A549 (cell line): ENCODE measurements at regions not wholly inside any gene's neighbourhood (a gene's known extent, or its start where the extent isn't known, plus 50 kb on each side); places are given as distances from the start of the nearest gene placed in this dataset.

Source experiments
- CEBPB ChIP-seq, 2 experiments: fragments of >200 bp in 1 of 2; sonication (Bioruptor Twin) in 1 of 2; formaldehyde crosslinking in 1 of 2; IDR thresholded peaks; 2 replicates each; pipeline ENCODE4 v1.6.1; 2012 to 2016
- CHD4 ChIP-seq: fragments of 200-600 bp; sonication (generic); IDR thresholded peaks from 2 replicates; pipeline ENCODE4 v1.6.1; 2016; ENCODE audit warnings: antibody characterized with exemption, mild to moderate bottlenecking, borderline replicate concordance
- EHMT2 ChIP-seq: fragments of 200-600 bp; sonication (generic); IDR thresholded peaks from 2 replicates; pipeline ENCODE4 v1.6.1; 2016; ENCODE audit warnings: antibody characterized with exemption, low read depth, mild to moderate bottlenecking, moderate library complexity
- HOXA7 ChIP-seq: fragments of 250-450 bp; sonication (Bioruptor Pico); IDR thresholded peaks from 2 replicates; pipeline ENCODE4 v1.5.0; 2020; ENCODE audit warnings: mild to moderate bottlenecking, moderate library complexity
- MAZ ChIP-seq: fragments of 150-350 bp; IDR thresholded peaks from 2 replicates; pipeline ENCODE4 v1.6.1; 2014; ENCODE audit warnings: antibody characterized with exemption, low read depth, low read length, borderline replicate concordance
- NPAS2 ChIP-seq: fragments of 250-450 bp; sonication (Bioruptor Pico); IDR thresholded peaks from 2 replicates; pipeline ENCODE4 v1.8.0; 2022; ENCODE audit warnings: mild to moderate bottlenecking, moderate library complexity, borderline replicate concordance
- PHF8 ChIP-seq: fragments of 200-600 bp; sonication (generic); IDR thresholded peaks from 2 replicates; pipeline ENCODE4 v1.6.1; 2016; ENCODE audit warnings: low read depth, mild to moderate bottlenecking, antibody characterized with exemption, moderate library complexity, borderline replicate concordance
- POLR2A ChIP-seq: IDR thresholded peaks from 2 replicates; pipeline ENCODE4 v1.6.1; 2012; ENCODE audit warnings: mild to moderate bottlenecking, low read length
- RAD21 ChIP-seq, 2 experiments: fragments of >200 bp in 1 of 2; sonication (Bioruptor Twin) in 1 of 2; formaldehyde crosslinking in 1 of 2; IDR thresholded peaks in 1 of 2; conservative IDR thresholded peaks in 1 of 2; 2 replicates in 1 of 2; 3 replicates in 1 of 2; pipeline ENCODE4 v1.6.1; 2012 to 2018; ENCODE audit warnings: inconsistent platforms in 1 of 2
- RCOR1 ChIP-seq: fragments of 150-350 bp; IDR thresholded peaks from 2 replicates; pipeline ENCODE4 v1.6.1; 2014; ENCODE audit warnings: antibody characterized with exemption, low read length, low read depth
- RFX5 ChIP-seq: fragments of 450-650 bp; IDR thresholded peaks from 2 replicates; pipeline ENCODE4 v1.7.1; 2014; ENCODE audit warnings: antibody characterized with exemption, mild to moderate bottlenecking, moderate library complexity
- TF ChIP-seq, protein P1 (sequence below): fragments of >200 bp; sonication (Bioruptor Twin); formaldehyde crosslinking; IDR thresholded peaks from 3 replicates; pipeline ENCODE4 v1.5.1; 2016
- TF ChIP-seq, protein P2 (sequence below): fragments of 200-600 bp; sonication (generic); IDR thresholded peaks from 2 replicates; pipeline ENCODE4 v1.6.1; 2016; ENCODE audit warnings: antibody characterized with exemption, mild to moderate bottlenecking, moderate library complexity
- TF ChIP-seq, protein P3 (sequence below): fragments of >200 bp; sonication (Bioruptor Twin); formaldehyde crosslinking; IDR thresholded peaks from 2 replicates; pipeline ENCODE4 v1.6.1; 2016

DNA sequence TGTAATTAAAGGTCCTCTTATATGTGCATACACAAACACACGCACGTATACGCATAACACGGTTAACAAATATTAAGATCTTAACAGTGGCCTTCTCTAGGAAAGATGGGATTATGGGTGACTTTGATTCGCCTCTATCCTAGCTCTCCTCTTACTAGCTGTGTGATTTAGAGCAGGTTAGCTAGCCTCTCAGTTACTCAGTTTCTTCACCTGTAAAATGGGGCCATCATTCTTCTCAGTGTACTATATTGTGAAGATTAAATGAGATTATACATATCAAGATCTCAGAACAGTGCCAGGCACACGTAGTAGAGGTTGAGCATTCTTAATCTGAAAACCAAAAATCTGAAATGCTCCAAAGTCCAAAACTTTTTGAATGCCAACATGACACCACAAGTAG, 159.3 kb downstream of the BCOR start:
- TF ChIP-seq, protein P1, sequence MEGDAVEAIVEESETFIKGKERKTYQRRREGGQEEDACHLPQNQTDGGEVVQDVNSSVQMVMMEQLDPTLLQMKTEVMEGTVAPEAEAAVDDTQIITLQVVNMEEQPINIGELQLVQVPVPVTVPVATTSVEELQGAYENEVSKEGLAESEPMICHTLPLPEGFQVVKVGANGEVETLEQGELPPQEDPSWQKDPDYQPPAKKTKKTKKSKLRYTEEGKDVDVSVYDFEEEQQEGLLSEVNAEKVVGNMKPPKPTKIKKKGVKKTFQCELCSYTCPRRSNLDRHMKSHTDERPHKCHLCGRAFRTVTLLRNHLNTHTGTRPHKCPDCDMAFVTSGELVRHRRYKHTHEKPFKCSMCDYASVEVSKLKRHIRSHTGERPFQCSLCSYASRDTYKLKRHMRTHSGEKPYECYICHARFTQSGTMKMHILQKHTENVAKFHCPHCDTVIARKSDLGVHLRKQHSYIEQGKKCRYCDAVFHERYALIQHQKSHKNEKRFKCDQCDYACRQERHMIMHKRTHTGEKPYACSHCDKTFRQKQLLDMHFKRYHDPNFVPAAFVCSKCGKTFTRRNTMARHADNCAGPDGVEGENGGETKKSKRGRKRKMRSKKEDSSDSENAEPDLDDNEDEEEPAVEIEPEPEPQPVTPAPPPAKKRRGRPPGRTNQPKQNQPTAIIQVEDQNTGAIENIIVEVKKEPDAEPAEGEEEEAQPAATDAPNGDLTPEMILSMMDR: no peak
- TF ChIP-seq MAZ (no peak), POLR2A (no peak), RFX5 (no peak), CHD4 (no peak), NPAS2 (CRISPR knock-in tag) (no peak), PHF8 (no peak), CEBPB (IDR thresholded peaks at IDR 0.05) (no peak), HOXA7 (no peak), EHMT2 (no peak), RAD21 (conservative IDR thresholded peaks at IDR 0.05 in 1 of 2, IDR thresholded peaks at IDR 0.05 in 1 of 2) (no peak), RCOR1 (no peak)
- TF ChIP-seq, protein P2, sequence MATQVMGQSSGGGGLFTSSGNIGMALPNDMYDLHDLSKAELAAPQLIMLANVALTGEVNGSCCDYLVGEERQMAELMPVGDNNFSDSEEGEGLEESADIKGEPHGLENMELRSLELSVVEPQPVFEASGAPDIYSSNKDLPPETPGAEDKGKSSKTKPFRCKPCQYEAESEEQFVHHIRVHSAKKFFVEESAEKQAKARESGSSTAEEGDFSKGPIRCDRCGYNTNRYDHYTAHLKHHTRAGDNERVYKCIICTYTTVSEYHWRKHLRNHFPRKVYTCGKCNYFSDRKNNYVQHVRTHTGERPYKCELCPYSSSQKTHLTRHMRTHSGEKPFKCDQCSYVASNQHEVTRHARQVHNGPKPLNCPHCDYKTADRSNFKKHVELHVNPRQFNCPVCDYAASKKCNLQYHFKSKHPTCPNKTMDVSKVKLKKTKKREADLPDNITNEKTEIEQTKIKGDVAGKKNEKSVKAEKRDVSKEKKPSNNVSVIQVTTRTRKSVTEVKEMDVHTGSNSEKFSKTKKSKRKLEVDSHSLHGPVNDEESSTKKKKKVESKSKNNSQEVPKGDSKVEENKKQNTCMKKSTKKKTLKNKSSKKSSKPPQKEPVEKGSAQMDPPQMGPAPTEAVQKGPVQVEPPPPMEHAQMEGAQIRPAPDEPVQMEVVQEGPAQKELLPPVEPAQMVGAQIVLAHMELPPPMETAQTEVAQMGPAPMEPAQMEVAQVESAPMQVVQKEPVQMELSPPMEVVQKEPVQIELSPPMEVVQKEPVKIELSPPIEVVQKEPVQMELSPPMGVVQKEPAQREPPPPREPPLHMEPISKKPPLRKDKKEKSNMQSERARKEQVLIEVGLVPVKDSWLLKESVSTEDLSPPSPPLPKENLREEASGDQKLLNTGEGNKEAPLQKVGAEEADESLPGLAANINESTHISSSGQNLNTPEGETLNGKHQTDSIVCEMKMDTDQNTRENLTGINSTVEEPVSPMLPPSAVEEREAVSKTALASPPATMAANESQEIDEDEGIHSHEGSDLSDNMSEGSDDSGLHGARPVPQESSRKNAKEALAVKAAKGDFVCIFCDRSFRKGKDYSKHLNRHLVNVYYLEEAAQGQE: no peak
- TF ChIP-seq, protein P3, sequence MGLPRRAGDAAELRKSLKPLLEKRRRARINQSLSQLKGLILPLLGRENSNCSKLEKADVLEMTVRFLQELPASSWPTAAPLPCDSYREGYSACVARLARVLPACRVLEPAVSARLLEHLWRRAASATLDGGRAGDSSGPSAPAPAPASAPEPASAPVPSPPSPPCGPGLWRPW: no peak
